ENCODE measurements at regions not wholly inside any gene's neighbourhood (a gene's known extent, or its start where the extent isn't known, plus 50 kb on each side); places are given as distances from the start of the nearest gene placed in this dataset.

DNA sequence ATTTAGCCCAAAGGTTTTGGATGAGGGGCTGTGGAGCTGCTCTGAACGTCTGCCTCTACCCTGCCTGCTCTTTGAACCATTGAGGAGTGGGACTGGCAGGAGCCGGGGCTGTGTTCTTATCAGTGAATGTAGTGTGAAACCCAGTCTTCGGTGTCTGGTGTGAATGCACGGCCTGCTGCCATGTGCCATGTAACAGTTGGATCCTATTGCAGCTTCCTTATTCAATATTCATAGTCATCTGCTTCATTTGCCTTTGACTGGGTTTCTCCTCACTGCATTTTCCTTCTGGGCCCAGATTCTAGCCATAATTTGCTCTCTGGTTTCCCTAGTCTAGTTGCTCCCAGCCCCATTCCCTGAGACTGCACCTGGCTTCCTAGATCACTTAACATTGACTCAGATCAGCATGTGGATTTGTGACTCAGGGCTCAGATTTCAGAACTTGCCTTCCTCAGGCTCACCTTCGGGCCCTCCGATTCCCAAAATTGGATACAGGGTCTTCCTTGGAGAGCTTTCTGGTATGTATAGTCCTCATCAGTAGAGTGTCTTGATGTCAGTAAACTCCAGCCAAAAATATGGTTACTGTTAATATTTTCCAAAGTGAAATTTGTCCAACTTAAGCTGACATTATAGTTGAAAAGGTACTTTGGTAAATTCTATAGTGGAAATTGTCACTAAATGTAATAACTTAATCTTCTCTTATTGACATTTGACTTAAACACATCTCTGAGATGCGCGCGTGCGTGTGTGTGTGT, 94.0 kb upstream of the DDIT4L start:
- TF ChIP-seq MYC (IDR thresholded peaks at IDR 0.05; ENCODE audit: borderline replicate concordance, low read length) (no peak), CHD4 (IDR thresholded peaks at IDR 0.05; ENCODE audit: borderline replicate concordance) (no peak), POLR2A (IDR thresholded peaks at IDR 0.05; ENCODE audit: low read length) (no peak), RFX5 (IDR thresholded peaks at IDR 0.05) (no peak), MAFK (IDR thresholded peaks at IDR 0.05; ENCODE audit: partially characterized antibody) (no peak), RNF2 (IDR thresholded peaks at IDR 0.05; ENCODE audit: borderline replicate concordance, low read depth) (no peak), EP300 (IDR thresholded peaks at IDR 0.05) (no peak), GATA3 (IDR thresholded peaks at IDR 0.05; ENCODE audit: borderline replicate concordance) (no peak), JUN (IDR thresholded peaks at IDR 0.05) (no peak), BHLHE40 (IDR thresholded peaks at IDR 0.05; ENCODE audit: low read depth, low read length) (no peak)
- TF ChIP-seq, protein P1, sequence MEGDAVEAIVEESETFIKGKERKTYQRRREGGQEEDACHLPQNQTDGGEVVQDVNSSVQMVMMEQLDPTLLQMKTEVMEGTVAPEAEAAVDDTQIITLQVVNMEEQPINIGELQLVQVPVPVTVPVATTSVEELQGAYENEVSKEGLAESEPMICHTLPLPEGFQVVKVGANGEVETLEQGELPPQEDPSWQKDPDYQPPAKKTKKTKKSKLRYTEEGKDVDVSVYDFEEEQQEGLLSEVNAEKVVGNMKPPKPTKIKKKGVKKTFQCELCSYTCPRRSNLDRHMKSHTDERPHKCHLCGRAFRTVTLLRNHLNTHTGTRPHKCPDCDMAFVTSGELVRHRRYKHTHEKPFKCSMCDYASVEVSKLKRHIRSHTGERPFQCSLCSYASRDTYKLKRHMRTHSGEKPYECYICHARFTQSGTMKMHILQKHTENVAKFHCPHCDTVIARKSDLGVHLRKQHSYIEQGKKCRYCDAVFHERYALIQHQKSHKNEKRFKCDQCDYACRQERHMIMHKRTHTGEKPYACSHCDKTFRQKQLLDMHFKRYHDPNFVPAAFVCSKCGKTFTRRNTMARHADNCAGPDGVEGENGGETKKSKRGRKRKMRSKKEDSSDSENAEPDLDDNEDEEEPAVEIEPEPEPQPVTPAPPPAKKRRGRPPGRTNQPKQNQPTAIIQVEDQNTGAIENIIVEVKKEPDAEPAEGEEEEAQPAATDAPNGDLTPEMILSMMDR (IDR thresholded peaks at IDR 0.05): no peak
- TF ChIP-seq, protein P2, sequence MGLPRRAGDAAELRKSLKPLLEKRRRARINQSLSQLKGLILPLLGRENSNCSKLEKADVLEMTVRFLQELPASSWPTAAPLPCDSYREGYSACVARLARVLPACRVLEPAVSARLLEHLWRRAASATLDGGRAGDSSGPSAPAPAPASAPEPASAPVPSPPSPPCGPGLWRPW (IDR thresholded peaks at IDR 0.05): no peak

All from A549 (cell line).